Lung (tissue), 11 donors: ENCODE measurements at regions not wholly inside any gene's neighbourhood (a gene's known extent, or its start where the extent isn't known, plus 50 kb on each side); places are given as distances from the start of the nearest gene placed in this dataset.
A peak's percentile ranks its signal among the peaks of the same experiment; 100 is the strongest.

Experiments used
- ATAC-seq: fragments of 200-7000 bp; cut with Tn5 transposase; one replicate; pipeline ENCODE4 v1.9.1; 2020; ENCODE audit warnings: moderate number of reproducible peaks; ENCODE audit not compliant: insufficient read depth, low FRiP score
- DNase-seq, 3 donors: peaks; one replicate each; pipeline ENCODE4 v3.0.0-alpha.2; 2013 to 2017
- H3K27ac ChIP-seq, 2 donors: one replicate each; pipeline ENCODE4 v1.5.1; 2013; ENCODE audit warnings: mild to moderate bottlenecking in 2 of 2, moderate library complexity in 2 of 2, control low read depth in 1 of 2, inconsistent platforms in 1 of 2, low read depth in 1 of 2, low read length in 1 of 2
- H3K27me3 ChIP-seq, 3 donors: one replicate each; pipeline ENCODE4 v1.5.1; 2013; ENCODE audit warnings: low read length in 2 of 3; ENCODE audit not compliant: control insufficient read depth in 3 of 3, insufficient read depth in 3 of 3
- H3K36me3 ChIP-seq, 4 donors: one replicate each; pipeline ENCODE4 v1.5.1; 2013; ENCODE audit warnings: low read length in 4 of 4, mild to moderate bottlenecking in 1 of 4, moderate library complexity in 1 of 4; ENCODE audit not compliant: control insufficient read depth in 4 of 4, insufficient read depth in 4 of 4
- H3K4me1 ChIP-seq, 5 donors: one replicate each; pipeline ENCODE4 v1.5.1; 2013; ENCODE audit warnings: low read length in 5 of 5, mild to moderate bottlenecking in 2 of 5, moderate library complexity in 1 of 5; ENCODE audit not compliant: control insufficient read depth in 5 of 5, insufficient read depth in 5 of 5
- H3K4me3 ChIP-seq: one replicate; pipeline ENCODE4 v1.5.1; 2013; ENCODE audit warnings: mild to moderate bottlenecking, control low read depth, moderate library complexity
- H3K9ac ChIP-seq, 2 donors: one replicate each; pipeline ENCODE4 v1.5.1; 2013; ENCODE audit warnings: low read length in 2 of 2, control low read depth in 1 of 2; ENCODE audit not compliant: insufficient read depth in 1 of 2
- H3K9me3 ChIP-seq, 4 donors: one replicate each; pipeline ENCODE4 v1.5.1; 2013; ENCODE audit warnings: low read length in 3 of 4, mild to moderate bottlenecking in 1 of 4, moderate library complexity in 1 of 4; ENCODE audit not compliant: control insufficient read depth in 4 of 4, insufficient read depth in 3 of 4
- CTCF ChIP-seq: IDR thresholded peaks from 2 replicates; pipeline ENCODE4 v1.5.1; 2012; ENCODE audit warnings: mild to moderate bottlenecking; ENCODE audit errors: control extremely low read depth, extremely low read depth
- WGBS, 2 donors: extraction: QIAGEN DNeasy Blood & Tissue Kit; methylation state at CpG; one replicate each; pipeline ENCODE4 v1.1.7; 2013; 5-methylcytosine and 5-hydroxymethylcytosine counted together
- donor health status: control.
- donor health status: control.
- donor health status: Bipolar disorder and iron deficiency.
- donor health status: healthy.
- donor health status: DM: yes; HTN: yes; CAD: no.

GRCh38 chr17:54239291-54239690 is 416.6 kb downstream of the KIF2B start:
- H3K9ac ChIP-seq, result no peak overlapping the region
- no peaks in the 10 kb centered on the region for H3K27me3 ChIP-seq
- ATAC-seq, result no peak
- no peak for TF ChIP-seq CTCF
- no peak overlapping the region for H3K4me3 ChIP-seq
- H3K36me3 ChIP-seq, result no peaks in the 10 kb centered on the region
- no peaks in the 10 kb centered on the region for H3K4me1 ChIP-seq
- no peak for DNase-seq
- H3K9me3 ChIP-seq, result no peaks in the 10 kb centered on the region
- H3K27ac ChIP-seq, result no peak overlapping the region

GRCh38 chr17:54255696-54256095 is 433.0 kb downstream of the KIF2B start:
- H3K4me3 ChIP-seq, result no peak overlapping the region
- H3K9ac ChIP-seq, result no peak overlapping the region
- no peaks in the 10 kb centered on the region for H3K36me3 ChIP-seq
- no peak overlapping the region for H3K27ac ChIP-seq
- peaks cover 0 to 2% (median 0%) of the 10 kb centered on the region in 4 donors for H3K9me3 ChIP-seq
- H3K4me1 ChIP-seq, result no peaks in the 10 kb centered on the region
- no peak for ATAC-seq
- WGBS, 2 donors, result 81 to 86% methylated on average over 3 of the region's 3 CpGs
- no peak for TF ChIP-seq CTCF
- DNase-seq, result no peak
- no peaks in the 10 kb centered on the region for H3K27me3 ChIP-seq

- Histone ChIP-seq H3K36me3 (no peaks in the 10 kb centered on the region), H3K27ac (no peak overlapping the region), H3K9me3 (no peaks in the 10 kb centered on the region), H3K4me3 (no peak overlapping the region), H3K4me1 (no peaks in the 10 kb centered on the region), H3K9ac (no peak overlapping the region), H3K27me3 (no peaks in the 10 kb centered on the region)
- no peak for ATAC-seq
- WGBS, 2 donors, result 55 to 62% methylated on average over 4 of the region's 4 CpGs
- TF ChIP-seq CTCF, result no peak
- DNase-seq, result no peak
Observed at GRCh38 chr17:54256401-54256929, 433.7 kb downstream of the KIF2B start.

- H3K27me3 ChIP-seq, result no peaks in the 10 kb centered on the region
- no peak for TF ChIP-seq CTCF
- WGBS, 2 donors, result 46 to 54% methylated on average over 2 of the region's 2 CpGs
- DNase-seq, result peak in 1 of 3 donors; percentile 15
- H3K4me3 ChIP-seq, result no peak overlapping the region
- no peak overlapping the region for H3K9ac ChIP-seq
- no peak for ATAC-seq
- no peaks in the 10 kb centered on the region for H3K9me3 ChIP-seq
- no peaks in the 10 kb centered on the region for H3K4me1 ChIP-seq
- no peak overlapping the region for H3K27ac ChIP-seq
- no peaks in the 10 kb centered on the region for H3K36me3 ChIP-seq
Observed at GRCh38 chr17:54257440-54257839, 434.7 kb downstream of the KIF2B start.
